Sigmoid colon (tissue), 4 donors: ENCODE measurements at regions not wholly inside any gene's neighbourhood (a gene's known extent, or its start where the extent isn't known, plus 50 kb on each side); places are given as distances from the start of the nearest gene placed in this dataset.

Experiments
- CTCF ChIP-seq, 4 experiments: fragments of 450-650 bp in 3 of 4; fragments of 200-600 bp in 1 of 4; IDR thresholded peaks; one replicate each; pipeline ENCODE4 v1.5.1; 2016 to 2019; ENCODE audit warnings: antibody characterized with exemption in 4 of 4, mild to moderate bottlenecking in 3 of 4, moderate library complexity in 2 of 4
- EP300 ChIP-seq, 4 donors: sonication (generic); formaldehyde crosslinking; IDR thresholded peaks; one replicate each; pipeline ENCODE4 v1.6.1; 2017; ENCODE audit warnings: antibody characterized with exemption in 4 of 4
- POLR2A ChIP-seq, 2 donors: fragments of 450-650 bp; IDR thresholded peaks; one replicate each; pipeline ENCODE4 v1.6.1; 2016; ENCODE audit warnings: antibody characterized with exemption in 2 of 2, mild to moderate bottlenecking in 2 of 2, moderate library complexity in 2 of 2

- TF ChIP-seq EP300 (IDR thresholded peaks at IDR 0.05) (no peak), CTCF (IDR thresholded peaks at IDR 0.05) (no peak), POLR2A (IDR thresholded peaks at IDR 0.05) (no peak)
Measured at GRCh38 chr2:220460257-220460985, 833.0 kb downstream of the SLC4A3 start.
